ENCODE measurements at regions not wholly inside any gene's neighbourhood (a gene's known extent, or its start where the extent isn't known, plus 50 kb on each side); places are given as distances from the start of the nearest gene placed in this dataset.

- no peak overlapping the region for H2BK5ac ChIP-seq (ENCODE audit: low read length)
- no peak for DNase-seq (ENCODE audit: low spot score)
- H3K4ac ChIP-seq (ENCODE audit: low read length): no peak overlapping the region
- H3K4me1 ChIP-seq (ENCODE audit: control insufficient read depth in 2 of 2, insufficient read depth in 1 of 2, low read depth in 1 of 2, low read length in 2 of 2): peaks cover 0 to 9% of the 10 kb centered on the region in 2 donors
- H3K79me1 ChIP-seq (ENCODE audit: low read depth, low read length): no peaks in the 10 kb centered on the region
- 100% methylated on average over 2 to 3 of the region's 3 CpGs for WGBS, 2 donors (ENCODE audit: extremely low coverage in 2 of 2, insufficient read length in 2 of 2, insufficient replicate concordance in 1 of 2)
- H2BK12ac ChIP-seq (ENCODE audit: low read length): no peak overlapping the region
- H3K4me3 ChIP-seq (ENCODE audit: low read length in 2 of 2): no peak overlapping the region
- H2AFZ ChIP-seq (ENCODE audit: low read length): no peak overlapping the region
- H3K9ac ChIP-seq (ENCODE audit: low read depth, low read length, poor library complexity): no peak overlapping the region
- H2BK120ac ChIP-seq (ENCODE audit: low read depth, low read length): no peak overlapping the region
- H2AK5ac ChIP-seq (ENCODE audit: low read depth, low read length): no peak overlapping the region
- H3K4me2 ChIP-seq (ENCODE audit: insufficient read depth, low read length, poor library complexity, severe bottlenecking): no peak overlapping the region
- no peaks in the 10 kb centered on the region for H3K36me3 ChIP-seq (replicated peaks in 1 of 2; ENCODE audit: control insufficient read depth in 2 of 2, insufficient read depth in 2 of 2, low read length in 2 of 2)
- no peak overlapping the region for H3K14ac ChIP-seq (ENCODE audit: low read length)
- no peak overlapping the region for H3K23ac ChIP-seq (ENCODE audit: low read depth, low read length, poor library complexity)
- no peak overlapping the region for H4K8ac ChIP-seq (ENCODE audit: low read depth, low read length)
- H4K91ac ChIP-seq (ENCODE audit: low read depth, low read length, poor library complexity): no peak overlapping the region
- H3K9me3 ChIP-seq (replicated peaks in 1 of 2; ENCODE audit: control insufficient read depth in 2 of 2, insufficient read depth in 1 of 2, low read depth in 1 of 2, low read length in 2 of 2): no peaks in the 10 kb centered on the region
- H2BK15ac ChIP-seq (ENCODE audit: low read length): no peak overlapping the region
- no peak overlapping the region for H3K27ac ChIP-seq (replicated peaks; ENCODE audit: low read length)
- H3K18ac ChIP-seq (ENCODE audit: low read length): no peak overlapping the region
- H3K27me3 ChIP-seq (ENCODE audit: control insufficient read depth in 3 of 3, insufficient read depth in 3 of 3, low read depth in 1 of 3, low read length in 3 of 3): no peaks in the 10 kb centered on the region
Measured at GRCh38 chr20:59393142-59393541, 92.7 kb downstream of the EDN3 start.

GRCh38 chr20:59395729-59396128, 95.3 kb downstream of the EDN3 start:
- Histone ChIP-seq H3K9ac (ENCODE audit: low read depth, low read length, poor library complexity) (no peak overlapping the region), H2AK5ac (ENCODE audit: low read depth, low read length) (no peak overlapping the region), H3K27ac (replicated peaks; ENCODE audit: low read length) (no peak overlapping the region), H3K9me3 (replicated peaks in 1 of 2; ENCODE audit: control insufficient read depth in 2 of 2, insufficient read depth in 1 of 2, low read depth in 1 of 2, low read length in 2 of 2) (no peaks in the 10 kb centered on the region), H2BK120ac (ENCODE audit: low read depth, low read length) (no peak overlapping the region), H3K4me3 (ENCODE audit: low read length in 2 of 2) (no peak overlapping the region), H4K91ac (ENCODE audit: low read depth, low read length, poor library complexity) (no peak overlapping the region), H3K4ac (ENCODE audit: low read length) (no peak overlapping the region), H3K27me3 (ENCODE audit: control insufficient read depth in 3 of 3, insufficient read depth in 3 of 3, low read depth in 1 of 3, low read length in 3 of 3) (peaks cover 0 to 13% (median 0%) of the 10 kb centered on the region in 3 experiments), H3K23ac (ENCODE audit: low read depth, low read length, poor library complexity) (no peak overlapping the region), H3K18ac (ENCODE audit: low read length) (no peak overlapping the region), H3K4me2 (ENCODE audit: insufficient read depth, low read length, poor library complexity, severe bottlenecking) (no peak overlapping the region), H3K4me1 (ENCODE audit: control insufficient read depth in 2 of 2, insufficient read depth in 1 of 2, low read depth in 1 of 2, low read length in 2 of 2) (peaks cover 0 to 22% of the 10 kb centered on the region in 2 donors), H2BK15ac (ENCODE audit: low read length) (no peak overlapping the region), H2BK5ac (ENCODE audit: low read length) (no peak overlapping the region), H3K14ac (ENCODE audit: low read length) (no peak overlapping the region), H2BK12ac (ENCODE audit: low read length) (no peak overlapping the region), H3K36me3 (replicated peaks in 1 of 2; ENCODE audit: control insufficient read depth in 2 of 2, insufficient read depth in 2 of 2, low read length in 2 of 2) (no peaks in the 10 kb centered on the region), H4K8ac (ENCODE audit: low read depth, low read length) (no peak overlapping the region), H3K79me1 (ENCODE audit: low read depth, low read length) (no peaks in the 10 kb centered on the region), H2AFZ (ENCODE audit: low read length) (no peak overlapping the region)
- WGBS, 2 donors (ENCODE audit: extremely low coverage in 2 of 2, insufficient read length in 2 of 2, insufficient replicate concordance in 1 of 2): no CpG with 5 or more reads among the region's 6 CpGs
- no peak for DNase-seq (ENCODE audit: low spot score)

- Histone ChIP-seq H3K27ac (replicated peaks; ENCODE audit: low read length) (no peak overlapping the region), H2BK120ac (ENCODE audit: low read depth, low read length) (no peak overlapping the region), H2BK5ac (ENCODE audit: low read length) (peak overlapping the region; percentile 14), H3K23ac (ENCODE audit: low read depth, low read length, poor library complexity) (no peak overlapping the region), H2AK5ac (ENCODE audit: low read depth, low read length) (no peak overlapping the region), H3K4me3 (ENCODE audit: low read length in 2 of 2) (no peak overlapping the region), H3K4ac (ENCODE audit: low read length) (no peak overlapping the region), H3K4me2 (ENCODE audit: insufficient read depth, low read length, poor library complexity, severe bottlenecking) (no peak overlapping the region), H3K4me1 (ENCODE audit: control insufficient read depth in 2 of 2, insufficient read depth in 1 of 2, low read depth in 1 of 2, low read length in 2 of 2) (peaks cover 0 to 22% of the 10 kb centered on the region in 2 donors), H3K9ac (ENCODE audit: low read depth, low read length, poor library complexity) (no peak overlapping the region), H3K14ac (ENCODE audit: low read length) (no peak overlapping the region), H3K79me1 (ENCODE audit: low read depth, low read length) (no peaks in the 10 kb centered on the region), H4K8ac (ENCODE audit: low read depth, low read length) (no peak overlapping the region), H3K27me3 (ENCODE audit: control insufficient read depth in 3 of 3, insufficient read depth in 3 of 3, low read depth in 1 of 3, low read length in 3 of 3) (peaks cover 0 to 38% (median 0%) of the 10 kb centered on the region in 3 experiments), H3K9me3 (replicated peaks in 1 of 2; ENCODE audit: control insufficient read depth in 2 of 2, insufficient read depth in 1 of 2, low read depth in 1 of 2, low read length in 2 of 2) (no peaks in the 10 kb centered on the region), H3K36me3 (replicated peaks in 1 of 2; ENCODE audit: control insufficient read depth in 2 of 2, insufficient read depth in 2 of 2, low read length in 2 of 2) (no peaks in the 10 kb centered on the region), H4K91ac (ENCODE audit: low read depth, low read length, poor library complexity) (no peak overlapping the region), H2AFZ (ENCODE audit: low read length) (no peak overlapping the region), H2BK15ac (ENCODE audit: low read length) (no peak overlapping the region), H3K18ac (ENCODE audit: low read length) (peak overlapping the region; percentile 60), H2BK12ac (ENCODE audit: low read length) (no peak overlapping the region)
- WGBS, 2 donors (ENCODE audit: extremely low coverage in 2 of 2, insufficient read length in 2 of 2, insufficient replicate concordance in 1 of 2): no CpG with 5 or more reads among the region's 12 CpGs
- DNase-seq (ENCODE audit: low spot score): no peak
Measured at GRCh38 chr20:59398537-59399205, 98.3 kb downstream of the EDN3 start.

GRCh38 chr20:59399426-59400099, 99.2 kb downstream of the EDN3 start:
- Histone ChIP-seq H3K4me2 (ENCODE audit: insufficient read depth, low read length, poor library complexity, severe bottlenecking) (no peak overlapping the region), H3K23ac (ENCODE audit: low read depth, low read length, poor library complexity) (no peak overlapping the region), H2BK5ac (ENCODE audit: low read length) (peak overlapping the region; percentile 32), H4K91ac (ENCODE audit: low read depth, low read length, poor library complexity) (no peak overlapping the region), H3K9me3 (replicated peaks in 1 of 2; ENCODE audit: control insufficient read depth in 2 of 2, insufficient read depth in 1 of 2, low read depth in 1 of 2, low read length in 2 of 2) (no peaks in the 10 kb centered on the region), H3K27ac (replicated peaks; ENCODE audit: low read length) (no peak overlapping the region), H3K27me3 (ENCODE audit: control insufficient read depth in 3 of 3, insufficient read depth in 3 of 3, low read depth in 1 of 3, low read length in 3 of 3) (peaks cover 0 to 46% (median 0%) of the 10 kb centered on the region in 3 experiments), H3K4me3 (ENCODE audit: low read length in 2 of 2) (no peak overlapping the region), H2BK120ac (ENCODE audit: low read depth, low read length) (no peak overlapping the region), H3K9ac (ENCODE audit: low read depth, low read length, poor library complexity) (no peak overlapping the region), H3K18ac (ENCODE audit: low read length) (peak overlapping the region; percentile 28), H2AK5ac (ENCODE audit: low read depth, low read length) (peak overlapping the region; percentile 47), H3K14ac (ENCODE audit: low read length) (no peak overlapping the region), H4K8ac (ENCODE audit: low read depth, low read length) (no peak overlapping the region), H3K4ac (ENCODE audit: low read length) (no peak overlapping the region), H2BK12ac (ENCODE audit: low read length) (no peak overlapping the region), H3K79me1 (ENCODE audit: low read depth, low read length) (no peaks in the 10 kb centered on the region), H2BK15ac (ENCODE audit: low read length) (no peak overlapping the region), H2AFZ (ENCODE audit: low read length) (no peak overlapping the region), H3K4me1 (ENCODE audit: control insufficient read depth in 2 of 2, insufficient read depth in 1 of 2, low read depth in 1 of 2, low read length in 2 of 2) (peaks cover 0 to 28% of the 10 kb centered on the region in 2 donors), H3K36me3 (replicated peaks in 1 of 2; ENCODE audit: control insufficient read depth in 2 of 2, insufficient read depth in 2 of 2, low read length in 2 of 2) (no peaks in the 10 kb centered on the region)
- no peak for DNase-seq (ENCODE audit: low spot score)
- WGBS, 2 donors (ENCODE audit: extremely low coverage in 2 of 2, insufficient read length in 2 of 2, insufficient replicate concordance in 1 of 2): no CpG with 5 or more reads among the region's 17 CpGs

All from neuronal stem cell (in vitro differentiated cells).